ENCODE measurements at regions not wholly inside any gene's neighbourhood (a gene's known extent, or its start where the extent isn't known, plus 50 kb on each side); places are given as distances from the start of the nearest gene placed in this dataset.
"Not testable (repeated sequence)": the region's sequence is repeated elsewhere in the genome, so short reads cannot be mapped to it uniquely, and the experiment has no call there.

DNA sequence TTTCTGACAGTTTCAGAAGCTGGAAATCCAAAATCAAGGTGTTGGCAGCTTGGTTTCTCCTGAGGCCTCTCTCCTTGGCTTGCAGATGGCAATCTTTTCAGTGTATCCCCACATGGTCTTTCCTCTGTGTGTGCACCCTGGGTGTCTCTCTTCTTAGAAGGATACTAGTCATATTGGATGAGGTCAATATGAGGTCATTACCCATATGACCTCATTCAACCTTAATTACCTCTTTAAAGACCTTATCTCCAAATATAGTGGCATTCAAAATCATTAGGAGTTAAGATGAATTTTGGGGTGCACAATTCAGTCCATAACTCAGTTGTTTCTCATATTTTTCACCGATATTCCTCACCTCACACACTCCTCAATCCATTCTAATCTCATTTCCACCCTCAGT lies 92.4 kb upstream of the TGM3 start:
- Mint-ChIP-seq H3K27ac (no peak overlapping the region), H3K4me1 (peaks cover 19% of the 10 kb centered on the region), H3K36me3 (no peaks in the 10 kb centered on the region), H3K4me3 (no peak overlapping the region), H3K9me3 (no peaks in the 10 kb centered on the region), H3K27me3 (peaks cover 1% of the 10 kb centered on the region)

- no peak overlapping the region for H3K4me3 Mint-ChIP-seq
- no peaks in the 10 kb centered on the region for H3K9me3 Mint-ChIP-seq
- peaks cover 1% of the 10 kb centered on the region for H3K27me3 Mint-ChIP-seq
- H3K36me3 Mint-ChIP-seq, result no peaks in the 10 kb centered on the region
- H3K4me1 Mint-ChIP-seq, result peaks cover 19% of the 10 kb centered on the region
- H3K27ac Mint-ChIP-seq, result no peak overlapping the region
Observed at GRCh38 chr20:2204021-2204420, 91.8 kb upstream of the TGM3 start.

DNA sequence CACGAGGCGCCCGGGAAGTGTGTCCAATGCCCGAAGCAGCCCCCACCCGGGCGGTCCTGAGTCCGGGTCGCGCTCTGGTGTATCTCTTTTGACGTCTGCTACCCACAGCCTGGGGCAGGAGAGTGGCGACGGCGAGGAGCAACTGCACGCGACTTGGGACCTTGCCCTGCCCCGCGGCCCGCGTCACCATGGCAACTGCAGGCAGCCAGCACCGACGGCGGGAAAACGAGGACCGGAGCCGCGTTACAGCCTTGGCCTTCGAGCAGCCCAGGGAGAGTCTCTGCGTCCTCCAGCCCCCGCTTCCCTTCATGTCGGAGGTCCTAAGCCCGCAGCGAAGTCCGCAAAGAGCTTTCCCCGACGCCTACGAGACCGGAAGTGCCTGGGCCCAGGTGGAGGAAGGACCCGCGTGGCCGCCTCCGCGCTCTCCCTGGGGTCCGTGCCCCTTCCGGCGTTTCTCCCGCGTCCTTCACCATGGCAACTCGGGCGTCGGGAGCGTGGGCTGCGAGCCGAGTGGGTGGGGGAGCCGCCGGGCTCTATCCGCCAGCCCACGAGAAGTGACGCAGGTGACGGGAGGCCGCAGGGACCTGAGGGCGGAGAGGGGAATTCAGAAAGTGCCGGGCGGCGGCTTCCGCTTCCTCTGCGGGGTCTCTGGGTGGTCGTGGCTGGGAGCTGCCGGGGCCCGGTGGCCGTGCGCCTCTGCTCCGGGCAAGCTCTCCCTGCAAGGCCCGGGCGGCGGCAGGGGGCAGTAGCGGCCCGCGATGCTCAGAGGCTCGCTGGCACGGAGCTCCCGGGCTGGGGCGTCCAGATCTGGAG lies 88.6 kb upstream of the TGM3 start:
- Mint-ChIP-seq H3K9me3 (no peaks in the 10 kb centered on the region), H3K27ac (peak overlapping the region; percentile 59), H3K27me3 (peaks cover 4% of the 10 kb centered on the region), H3K4me1 (peaks cover 19% of the 10 kb centered on the region), H3K4me3 (peak overlapping the region; percentile 83), H3K36me3 (no peaks in the 10 kb centered on the region)

DNA sequence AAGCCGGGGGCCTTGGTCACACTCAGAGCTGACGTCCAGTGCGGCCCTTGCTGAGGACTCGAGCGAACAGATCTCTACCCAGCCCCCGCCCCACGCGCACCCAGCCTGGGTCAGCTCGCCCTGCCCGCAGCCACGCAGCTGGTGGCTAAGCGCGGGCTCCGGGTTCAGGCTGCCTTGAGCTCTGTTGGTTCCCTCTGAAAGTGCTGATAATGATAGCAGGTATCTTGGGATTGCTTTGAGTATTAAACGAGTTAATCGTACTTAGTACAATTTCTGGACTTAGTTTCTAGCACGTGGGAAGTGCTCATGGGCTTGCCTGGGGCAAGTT lies 88.1 kb upstream of the TGM3 start:
- H3K9me3 Mint-ChIP-seq, result no peaks in the 10 kb centered on the region
- peak overlapping the region; percentile 83 for H3K4me3 Mint-ChIP-seq
- H3K27ac Mint-ChIP-seq, result peak overlapping the region; percentile 59
- peaks cover 19% of the 10 kb centered on the region for H3K4me1 Mint-ChIP-seq
- H3K27me3 Mint-ChIP-seq, result peaks cover 4% of the 10 kb centered on the region
- no peaks in the 10 kb centered on the region for H3K36me3 Mint-ChIP-seq

DNA sequence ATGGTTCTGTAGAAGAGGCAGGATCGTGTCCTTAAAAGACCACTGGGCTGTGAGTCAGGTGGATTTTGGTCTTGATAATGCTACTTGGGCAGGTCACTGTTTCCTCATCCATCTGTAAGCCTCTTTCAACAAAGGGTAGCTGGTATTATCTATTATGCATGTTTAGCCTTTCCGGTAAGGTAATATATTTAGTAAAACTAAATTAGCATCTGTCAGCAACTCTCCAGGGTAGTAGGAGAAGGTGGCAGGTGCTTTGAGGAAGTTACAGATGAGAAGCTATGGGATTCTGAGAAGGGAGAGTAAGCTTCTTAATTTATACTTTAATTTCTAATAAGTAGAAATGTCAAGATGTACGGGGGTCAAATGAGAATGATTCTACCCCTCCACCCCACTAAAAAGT lies 86.9 kb upstream of the TGM3 start:
- Mint-ChIP-seq H3K36me3 (no peaks in the 10 kb centered on the region), H3K27me3 (peaks cover 4% of the 10 kb centered on the region), H3K9me3 (no peaks in the 10 kb centered on the region), H3K27ac (no peak overlapping the region), H3K4me1 (peaks cover 16% of the 10 kb centered on the region), H3K4me3 (no peak overlapping the region)

DNA sequence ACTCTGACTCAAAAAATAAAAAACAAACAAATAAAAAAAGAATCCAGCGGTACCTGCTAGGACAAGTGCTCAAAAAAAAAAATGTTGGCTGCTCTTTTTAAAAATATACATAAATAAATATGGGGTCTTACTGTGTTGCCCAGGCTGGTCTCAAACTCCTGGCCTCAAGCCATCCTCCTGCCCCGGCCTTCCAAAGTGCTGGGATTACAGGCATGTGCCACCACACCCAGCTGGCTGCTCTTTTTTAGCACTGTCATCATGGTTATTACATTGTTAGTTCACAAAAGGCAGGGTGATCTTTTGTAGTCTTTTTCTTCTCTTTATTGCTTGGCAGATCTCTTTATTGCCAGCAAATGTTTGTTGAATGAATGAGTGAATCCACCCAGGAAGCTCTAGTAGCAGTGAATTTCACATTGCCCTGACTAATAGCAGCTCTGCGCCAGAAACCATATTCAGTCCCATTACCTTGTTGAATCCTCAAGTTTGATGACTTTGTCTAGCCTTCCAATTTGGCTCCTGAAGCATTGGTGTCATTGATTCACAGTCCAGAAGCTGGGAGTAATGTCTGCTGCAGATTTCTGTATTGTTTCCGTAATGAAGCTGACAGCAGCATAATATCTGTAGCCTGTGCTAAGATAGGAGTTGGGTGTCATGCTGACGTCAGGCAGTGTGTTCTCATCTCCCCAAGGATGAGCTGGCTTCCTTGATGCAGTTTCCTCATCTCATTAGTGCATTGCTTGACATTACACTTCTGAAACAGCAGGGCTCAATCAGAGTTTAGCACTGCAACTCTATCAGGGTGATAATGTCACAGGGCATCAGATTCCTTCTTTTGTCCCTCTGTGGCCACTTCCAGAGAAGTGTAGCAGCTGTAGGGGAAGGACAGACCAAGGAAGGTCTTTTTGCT lies 84.9 kb upstream of the TGM3 start:
- peaks cover 5% of the 10 kb centered on the region for H3K4me1 Mint-ChIP-seq
- H3K4me3 Mint-ChIP-seq, result no peak overlapping the region
- H3K9me3 Mint-ChIP-seq, result no peaks in the 10 kb centered on the region
- no peak overlapping the region for H3K27ac Mint-ChIP-seq
- no peaks in the 10 kb centered on the region for H3K36me3 Mint-ChIP-seq
- H3K27me3 Mint-ChIP-seq, result peaks cover 4% of the 10 kb centered on the region

GRCh38 chr20:2212456-2213015 lies 83.3 kb upstream of the TGM3 start:
- no peak overlapping the region for H3K27ac Mint-ChIP-seq
- no peaks in the 10 kb centered on the region for H3K9me3 Mint-ChIP-seq
- H3K27me3 Mint-ChIP-seq, result peaks cover 4% of the 10 kb centered on the region
- no peaks in the 10 kb centered on the region for H3K36me3 Mint-ChIP-seq
- peaks cover 5% of the 10 kb centered on the region for H3K4me1 Mint-ChIP-seq
- no peak overlapping the region for H3K4me3 Mint-ChIP-seq

GRCh38 chr20:2213401-2213800 lies 82.4 kb upstream of the TGM3 start:
- Mint-ChIP-seq H3K36me3 (no peaks in the 10 kb centered on the region), H3K9me3 (no peaks in the 10 kb centered on the region), H3K4me1 (peaks cover 7% of the 10 kb centered on the region), H3K27ac (no peak overlapping the region), H3K27me3 (peaks cover 4% of the 10 kb centered on the region), H3K4me3 (no peak overlapping the region)

- no peaks in the 10 kb centered on the region for H3K27me3 Mint-ChIP-seq
- H3K9me3 Mint-ChIP-seq, result no peaks in the 10 kb centered on the region
- peaks cover 18% of the 10 kb centered on the region for H3K4me1 Mint-ChIP-seq
- peaks cover 4% of the 10 kb centered on the region for H3K36me3 Mint-ChIP-seq
- H3K27ac Mint-ChIP-seq, result peak overlapping the region; percentile 94
- peak overlapping the region; percentile 66 for H3K4me3 Mint-ChIP-seq
Observed at GRCh38 chr20:2217857-2218539, 77.8 kb upstream of the TGM3 start.

GRCh38 chr20:2219481-2220006 lies 76.3 kb upstream of the TGM3 start:
- no peak overlapping the region for H3K4me3 Mint-ChIP-seq
- H3K27me3 Mint-ChIP-seq, result no peaks in the 10 kb centered on the region
- no peaks in the 10 kb centered on the region for H3K9me3 Mint-ChIP-seq
- no peak overlapping the region for H3K27ac Mint-ChIP-seq
- H3K4me1 Mint-ChIP-seq, result peaks cover 18% of the 10 kb centered on the region
- peaks cover 4% of the 10 kb centered on the region for H3K36me3 Mint-ChIP-seq

- H3K36me3 Mint-ChIP-seq, result peaks cover 4% of the 10 kb centered on the region
- H3K27ac Mint-ChIP-seq, result no peak overlapping the region
- no peaks in the 10 kb centered on the region for H3K9me3 Mint-ChIP-seq
- peaks cover 18% of the 10 kb centered on the region for H3K4me1 Mint-ChIP-seq
- H3K4me3 Mint-ChIP-seq, result no peak overlapping the region
- H3K27me3 Mint-ChIP-seq, result no peaks in the 10 kb centered on the region
Observed at GRCh38 chr20:2220298-2220697, 75.5 kb upstream of the TGM3 start.

DNA sequence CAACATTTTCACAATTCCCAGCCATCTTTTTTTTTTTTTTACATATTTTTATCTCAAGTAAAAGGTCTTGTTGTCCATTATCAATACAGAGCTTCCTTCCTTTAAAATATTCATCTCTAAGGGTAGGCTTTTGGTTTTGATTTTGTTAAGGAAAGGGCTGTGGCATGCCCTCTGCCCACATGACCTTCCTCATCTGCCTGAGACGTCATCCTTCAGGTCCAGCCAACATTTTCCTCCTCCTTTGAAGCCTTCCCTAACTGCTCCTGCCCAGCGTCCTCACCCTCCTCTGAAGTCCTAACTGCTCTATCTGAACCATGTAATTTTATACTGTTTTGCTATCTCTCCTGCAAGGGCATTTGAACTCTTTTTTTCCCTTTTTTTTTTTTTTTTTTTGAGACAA lies 73.9 kb upstream of the TGM3 start:
- Mint-ChIP-seq H3K4me3 (no peak overlapping the region), H3K9me3 (no peaks in the 10 kb centered on the region), H3K27ac (no peak overlapping the region), H3K36me3 (peaks cover 4% of the 10 kb centered on the region), H3K27me3 (no peaks in the 10 kb centered on the region), H3K4me1 (peaks cover 18% of the 10 kb centered on the region)

- H3K27me3 Mint-ChIP-seq, result no peaks in the 10 kb centered on the region
- no peak overlapping the region for H3K4me3 Mint-ChIP-seq
- H3K36me3 Mint-ChIP-seq, result peaks cover 4% of the 10 kb centered on the region
- peaks cover 7% of the 10 kb centered on the region for H3K4me1 Mint-ChIP-seq
- no peaks in the 10 kb centered on the region for H3K9me3 Mint-ChIP-seq
- H3K27ac Mint-ChIP-seq, result no peak overlapping the region
Observed at GRCh38 chr20:2223558-2224367, 72.0 kb upstream of the TGM3 start.

GRCh38 chr20:2224368-2224639 lies 71.5 kb upstream of the TGM3 start:
- H3K4me3 Mint-ChIP-seq, result no peak overlapping the region
- no peaks in the 10 kb centered on the region for H3K27me3 Mint-ChIP-seq
- H3K4me1 Mint-ChIP-seq, result peaks cover 2% of the 10 kb centered on the region
- peaks cover 4% of the 10 kb centered on the region for H3K36me3 Mint-ChIP-seq
- no peaks in the 10 kb centered on the region for H3K9me3 Mint-ChIP-seq
- no peak overlapping the region for H3K27ac Mint-ChIP-seq

DNA sequence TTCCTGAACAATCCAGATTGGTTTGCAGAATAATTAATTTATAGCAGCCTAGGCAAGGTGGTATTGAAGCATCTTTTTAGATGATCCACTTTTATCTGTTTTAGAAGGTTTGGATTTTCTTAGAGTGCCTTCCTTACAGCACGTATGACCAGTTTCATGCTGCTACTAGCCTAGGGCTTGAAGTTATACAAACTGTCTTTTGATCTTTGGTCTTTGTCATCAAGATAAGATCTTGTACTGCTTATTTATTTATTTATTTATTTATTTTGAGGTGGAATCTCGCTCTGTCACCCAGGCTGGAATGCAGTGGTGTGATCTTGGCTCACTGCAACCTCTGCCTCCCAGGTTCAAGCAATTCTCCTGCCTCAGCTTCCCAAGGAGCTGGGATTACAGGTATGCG lies 68.5 kb upstream of the TGM3 start:
- not testable (repeated sequence) for H3K4me1 Mint-ChIP-seq, H3K36me3 Mint-ChIP-seq, H3K27me3 Mint-ChIP-seq, H3K27ac Mint-ChIP-seq, H3K9me3 Mint-ChIP-seq, H3K4me3 Mint-ChIP-seq
